ENCODE measurements at regions not wholly inside any gene's neighbourhood (a gene's known extent, or its start where the extent isn't known, plus 50 kb on each side); places are given as distances from the start of the nearest gene placed in this dataset.

DNA sequence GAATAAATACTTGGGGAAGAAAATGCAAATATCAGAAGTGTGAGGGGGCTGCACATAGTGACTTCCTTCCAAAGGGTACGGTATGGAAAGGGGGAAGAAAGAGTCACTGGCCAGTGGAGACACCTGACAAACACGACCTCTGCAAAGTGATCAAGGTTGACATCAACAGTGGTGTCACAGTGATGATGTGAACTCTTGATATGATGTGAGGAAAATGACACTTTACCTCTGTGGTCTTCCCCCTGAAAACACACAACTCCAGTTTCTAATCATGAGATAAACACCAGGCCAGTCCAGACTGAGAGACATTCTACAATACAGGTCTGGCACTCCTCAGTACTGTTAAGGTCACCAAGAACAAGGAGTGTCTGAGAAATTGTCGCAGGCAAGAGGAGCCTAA is 169.7 kb downstream of the BUB3 start:
- TF ChIP-seq, protein P1, sequence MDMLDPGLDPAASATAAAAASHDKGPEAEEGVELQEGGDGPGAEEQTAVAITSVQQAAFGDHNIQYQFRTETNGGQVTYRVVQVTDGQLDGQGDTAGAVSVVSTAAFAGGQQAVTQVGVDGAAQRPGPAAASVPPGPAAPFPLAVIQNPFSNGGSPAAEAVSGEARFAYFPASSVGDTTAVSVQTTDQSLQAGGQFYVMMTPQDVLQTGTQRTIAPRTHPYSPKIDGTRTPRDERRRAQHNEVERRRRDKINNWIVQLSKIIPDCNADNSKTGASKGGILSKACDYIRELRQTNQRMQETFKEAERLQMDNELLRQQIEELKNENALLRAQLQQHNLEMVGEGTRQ (CRISPR knock-in tag; IDR thresholded peaks at IDR 0.05) = no peak
- no peak for TF ChIP-seq ZNF347 (CRISPR knock-in tag; IDR thresholded peaks at IDR 0.05; ENCODE audit: low read depth)
- no peak for TF ChIP-seq ZNF57 (CRISPR knock-in tag; IDR thresholded peaks at IDR 0.05)
- TF ChIP-seq ZNF766 (CRISPR knock-in tag; conservative IDR thresholded peaks at IDR 0.05) = no peak
- no peak for TF ChIP-seq NCOR1 (IDR thresholded peaks at IDR 0.05)
- TF ChIP-seq, protein P2, sequence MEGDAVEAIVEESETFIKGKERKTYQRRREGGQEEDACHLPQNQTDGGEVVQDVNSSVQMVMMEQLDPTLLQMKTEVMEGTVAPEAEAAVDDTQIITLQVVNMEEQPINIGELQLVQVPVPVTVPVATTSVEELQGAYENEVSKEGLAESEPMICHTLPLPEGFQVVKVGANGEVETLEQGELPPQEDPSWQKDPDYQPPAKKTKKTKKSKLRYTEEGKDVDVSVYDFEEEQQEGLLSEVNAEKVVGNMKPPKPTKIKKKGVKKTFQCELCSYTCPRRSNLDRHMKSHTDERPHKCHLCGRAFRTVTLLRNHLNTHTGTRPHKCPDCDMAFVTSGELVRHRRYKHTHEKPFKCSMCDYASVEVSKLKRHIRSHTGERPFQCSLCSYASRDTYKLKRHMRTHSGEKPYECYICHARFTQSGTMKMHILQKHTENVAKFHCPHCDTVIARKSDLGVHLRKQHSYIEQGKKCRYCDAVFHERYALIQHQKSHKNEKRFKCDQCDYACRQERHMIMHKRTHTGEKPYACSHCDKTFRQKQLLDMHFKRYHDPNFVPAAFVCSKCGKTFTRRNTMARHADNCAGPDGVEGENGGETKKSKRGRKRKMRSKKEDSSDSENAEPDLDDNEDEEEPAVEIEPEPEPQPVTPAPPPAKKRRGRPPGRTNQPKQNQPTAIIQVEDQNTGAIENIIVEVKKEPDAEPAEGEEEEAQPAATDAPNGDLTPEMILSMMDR (IDR thresholded peaks at IDR 0.05 in 2 of 3, conservative IDR thresholded peaks at IDR 0.05 in 1 of 3; ENCODE audit: insufficient read depth in 2 of 3, low read depth in 1 of 3, low read length in 3 of 3) = no peak
- TF ChIP-seq HDAC1 (IDR thresholded peaks at IDR 0.05) = no peak
- TF ChIP-seq WHSC1 (IDR thresholded peaks at IDR 0.05; ENCODE audit: low read length) = no peak
- TF ChIP-seq, protein P3, sequence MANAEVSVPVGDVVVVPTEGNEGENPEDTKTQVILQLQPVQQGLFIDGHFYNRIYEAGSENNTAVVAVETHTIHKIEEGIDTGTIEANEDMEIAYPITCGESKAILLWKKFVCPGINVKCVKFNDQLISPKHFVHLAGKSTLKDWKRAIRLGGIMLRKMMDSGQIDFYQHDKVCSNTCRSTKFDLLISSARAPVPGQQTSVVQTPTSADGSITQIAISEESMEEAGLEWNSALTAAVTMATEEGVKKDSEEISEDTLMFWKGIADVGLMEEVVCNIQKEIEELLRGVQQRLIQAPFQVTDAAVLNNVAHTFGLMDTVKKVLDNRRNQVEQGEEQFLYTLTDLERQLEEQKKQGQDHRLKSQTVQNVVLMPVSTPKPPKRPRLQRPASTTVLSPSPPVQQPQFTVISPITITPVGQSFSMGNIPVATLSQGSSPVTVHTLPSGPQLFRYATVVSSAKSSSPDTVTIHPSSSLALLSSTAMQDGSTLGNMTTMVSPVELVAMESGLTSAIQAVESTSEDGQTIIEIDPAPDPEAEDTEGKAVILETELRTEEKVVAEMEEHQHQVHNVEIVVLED (CRISPR knock-in tag; IDR thresholded peaks at IDR 0.05) = no peak
- no peak for TF ChIP-seq ZNF644 (tag; IDR thresholded peaks at IDR 0.05; ENCODE audit: low read depth)
- TF ChIP-seq, protein P4, sequence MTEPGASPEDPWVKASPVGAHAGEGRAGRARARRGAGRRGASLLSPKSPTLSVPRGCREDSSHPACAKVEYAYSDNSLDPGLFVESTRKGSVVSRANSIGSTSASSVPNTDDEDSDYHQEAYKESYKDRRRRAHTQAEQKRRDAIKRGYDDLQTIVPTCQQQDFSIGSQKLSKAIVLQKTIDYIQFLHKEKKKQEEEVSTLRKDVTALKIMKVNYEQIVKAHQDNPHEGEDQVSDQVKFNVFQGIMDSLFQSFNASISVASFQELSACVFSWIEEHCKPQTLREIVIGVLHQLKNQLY (CRISPR knock-in tag; conservative IDR thresholded peaks at IDR 0.05) = no peak
- no peak for TF ChIP-seq PML (IDR thresholded peaks at IDR 0.05; ENCODE audit: low read length)
